ENCODE measurements at regions not wholly inside any gene's neighbourhood (a gene's known extent, or its start where the extent isn't known, plus 50 kb on each side); places are given as distances from the start of the nearest gene placed in this dataset.

- TF ChIP-seq ETV6 (conservative IDR thresholded peaks at IDR 0.05 in 1 of 2, IDR thresholded peaks at IDR 0.05 in 1 of 2; ENCODE audit: borderline replicate concordance in 1 of 2, low read depth in 1 of 2), result no peak
- TF ChIP-seq RAD51 (IDR thresholded peaks at IDR 0.05), result no peak
- TF ChIP-seq TAF1 (IDR thresholded peaks at IDR 0.05; ENCODE audit: borderline replicate concordance, low read depth, low read length), result no peak
Measured at GRCh38 chr2:215613888-215614287, 178.0 kb upstream of the FN1 start.
